ENCODE measurements at regions not wholly inside any gene's neighbourhood (a gene's known extent, or its start where the extent isn't known, plus 50 kb on each side); places are given as distances from the start of the nearest gene placed in this dataset.

DNA sequence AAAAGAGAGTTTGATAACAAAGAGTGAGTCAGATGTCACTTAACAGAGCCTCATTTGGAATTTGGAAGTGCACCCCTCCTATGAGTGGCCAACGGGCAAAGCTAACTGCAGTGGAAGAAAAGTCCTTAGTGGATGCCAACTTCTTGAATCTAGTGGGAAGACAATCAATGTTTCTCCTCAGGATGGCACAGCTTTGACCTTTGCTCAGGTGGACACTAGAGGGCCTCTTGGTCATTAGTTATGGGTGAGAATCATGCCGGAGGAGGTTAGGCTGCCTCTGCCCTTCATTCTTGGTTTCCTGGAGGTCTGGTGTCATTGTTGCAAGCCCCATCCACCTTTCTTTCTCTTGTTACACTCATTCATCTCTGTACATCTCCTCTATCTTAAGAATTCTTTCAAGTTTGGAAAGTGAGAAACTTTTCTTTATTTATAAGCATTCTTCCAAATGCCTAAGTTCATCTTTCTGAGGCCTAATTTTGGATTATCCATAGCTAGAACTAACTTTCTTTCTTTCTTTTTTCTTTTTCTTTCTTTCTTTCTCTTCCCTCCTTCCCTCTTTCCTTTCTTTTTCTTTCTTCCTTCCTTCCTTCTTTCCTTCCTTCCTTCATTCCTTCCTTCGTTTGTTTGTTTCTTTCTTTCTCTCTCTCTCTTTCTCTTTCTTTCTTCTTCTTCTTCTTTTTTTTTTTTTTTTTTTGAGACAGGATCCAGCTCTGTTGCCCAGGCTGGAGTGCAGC is 327.2 kb upstream of the TSHZ3 start:
- no peak overlapping the region for H3K4me2 ChIP-seq (ENCODE audit: low read depth, low read length, poor library complexity, severe bottlenecking)
- peak; percentile 60 for DNase-seq
- H3K27ac ChIP-seq (ENCODE audit: low read length), result no peak overlapping the region
- H4K20me1 ChIP-seq (ENCODE audit: insufficient read depth, low read depth, low read length), result no peaks in the 10 kb centered on the region
- no peak overlapping the region for H2AFZ ChIP-seq (ENCODE audit: low read length)
- H3K9ac ChIP-seq (ENCODE audit: low read length), result no peak overlapping the region
- no peaks in the 10 kb centered on the region for H3K27me3 ChIP-seq (ENCODE audit: low read length)
- H3K36me3 ChIP-seq (ENCODE audit: insufficient read depth, low read length), result no peaks in the 10 kb centered on the region
- no peaks in the 10 kb centered on the region for H3K79me2 ChIP-seq (ENCODE audit: low read length)
- H3K9me2 ChIP-seq (replicated peaks; ENCODE audit: insufficient read depth, low read length), result no peaks in the 10 kb centered on the region
- H3K9me3 ChIP-seq (ENCODE audit: low read length), result no peaks in the 10 kb centered on the region
- H3K4me3 ChIP-seq (ENCODE audit: low read length), result no peak overlapping the region
- no peaks in the 10 kb centered on the region for H3K4me1 ChIP-seq (ENCODE audit: low read length)

- H3K27me3 ChIP-seq (ENCODE audit: low read length), result no peaks in the 10 kb centered on the region
- no peak for DNase-seq
- H3K9ac ChIP-seq (ENCODE audit: low read length), result no peak overlapping the region
- no peaks in the 10 kb centered on the region for H3K79me2 ChIP-seq (ENCODE audit: low read length)
- H3K4me2 ChIP-seq (ENCODE audit: low read depth, low read length, poor library complexity, severe bottlenecking), result no peak overlapping the region
- H3K4me3 ChIP-seq (ENCODE audit: low read length), result no peak overlapping the region
- H3K27ac ChIP-seq (ENCODE audit: low read length), result no peak overlapping the region
- H4K20me1 ChIP-seq (ENCODE audit: insufficient read depth, low read depth, low read length), result no peaks in the 10 kb centered on the region
- H2AFZ ChIP-seq (ENCODE audit: low read length), result no peak overlapping the region
- H3K9me3 ChIP-seq (ENCODE audit: low read length), result no peaks in the 10 kb centered on the region
- no peaks in the 10 kb centered on the region for H3K36me3 ChIP-seq (ENCODE audit: insufficient read depth, low read length)
- no peaks in the 10 kb centered on the region for H3K9me2 ChIP-seq (replicated peaks; ENCODE audit: insufficient read depth, low read length)
- H3K4me1 ChIP-seq (ENCODE audit: low read length), result no peaks in the 10 kb centered on the region
These were observed 329.2 kb upstream of the TSHZ3 start for GRCh38 chr19:31678421-31678820.

DNA sequence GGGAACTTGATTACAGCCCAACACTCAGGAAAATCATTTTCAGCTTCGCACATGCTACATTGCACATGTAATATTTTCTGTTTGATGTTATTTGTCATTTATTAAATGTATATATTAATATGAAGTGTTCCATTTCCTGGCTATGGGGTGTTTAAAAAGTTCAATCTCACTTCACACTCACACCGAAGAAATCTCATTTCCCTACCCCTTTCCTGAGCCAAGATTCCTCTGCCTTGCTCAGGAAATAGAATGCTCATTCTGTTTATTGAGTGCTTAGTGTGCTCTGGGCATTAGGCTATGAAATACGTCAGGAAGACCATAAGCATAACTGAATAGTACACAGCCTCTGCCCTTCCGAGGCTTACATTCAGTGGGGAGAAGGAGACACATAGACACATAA is 331.9 kb upstream of the TSHZ3 start:
- Histone ChIP-seq H3K9me3 (ENCODE audit: low read length) (no peaks in the 10 kb centered on the region), H4K20me1 (ENCODE audit: insufficient read depth, low read depth, low read length) (no peaks in the 10 kb centered on the region), H3K4me2 (ENCODE audit: low read depth, low read length, poor library complexity, severe bottlenecking) (no peak overlapping the region), H2AFZ (ENCODE audit: low read length) (no peak overlapping the region), H3K36me3 (ENCODE audit: insufficient read depth, low read length) (no peaks in the 10 kb centered on the region), H3K27me3 (ENCODE audit: low read length) (no peaks in the 10 kb centered on the region), H3K9ac (ENCODE audit: low read length) (no peak overlapping the region), H3K27ac (ENCODE audit: low read length) (no peak overlapping the region), H3K4me1 (ENCODE audit: low read length) (no peaks in the 10 kb centered on the region), H3K9me2 (replicated peaks; ENCODE audit: insufficient read depth, low read length) (no peaks in the 10 kb centered on the region), H3K79me2 (ENCODE audit: low read length) (no peaks in the 10 kb centered on the region), H3K4me3 (ENCODE audit: low read length) (no peak overlapping the region)
- no peak for DNase-seq

- H3K9me3 ChIP-seq (ENCODE audit: low read length), result no peaks in the 10 kb centered on the region
- no peaks in the 10 kb centered on the region for H3K27me3 ChIP-seq (ENCODE audit: low read length)
- no peaks in the 10 kb centered on the region for H4K20me1 ChIP-seq (ENCODE audit: insufficient read depth, low read depth, low read length)
- DNase-seq, result no peak
- no peaks in the 10 kb centered on the region for H3K4me1 ChIP-seq (ENCODE audit: low read length)
- no peak overlapping the region for H3K4me2 ChIP-seq (ENCODE audit: low read depth, low read length, poor library complexity, severe bottlenecking)
- no peak overlapping the region for H2AFZ ChIP-seq (ENCODE audit: low read length)
- no peaks in the 10 kb centered on the region for H3K9me2 ChIP-seq (replicated peaks; ENCODE audit: insufficient read depth, low read length)
- H3K79me2 ChIP-seq (ENCODE audit: low read length), result no peaks in the 10 kb centered on the region
- H3K36me3 ChIP-seq (ENCODE audit: insufficient read depth, low read length), result no peaks in the 10 kb centered on the region
- no peak overlapping the region for H3K27ac ChIP-seq (ENCODE audit: low read length)
- no peak overlapping the region for H3K9ac ChIP-seq (ENCODE audit: low read length)
- no peak overlapping the region for H3K4me3 ChIP-seq (ENCODE audit: low read length)
These were observed 344.1 kb upstream of the TSHZ3 start for GRCh38 chr19:31693131-31693932.

- Histone ChIP-seq H3K27me3 (ENCODE audit: low read length) (no peaks in the 10 kb centered on the region), H3K27ac (ENCODE audit: low read length) (no peak overlapping the region), H3K4me2 (ENCODE audit: low read depth, low read length, poor library complexity, severe bottlenecking) (no peak overlapping the region), H2AFZ (ENCODE audit: low read length) (no peak overlapping the region), H4K20me1 (ENCODE audit: insufficient read depth, low read depth, low read length) (no peaks in the 10 kb centered on the region), H3K4me1 (ENCODE audit: low read length) (no peaks in the 10 kb centered on the region), H3K36me3 (ENCODE audit: insufficient read depth, low read length) (no peaks in the 10 kb centered on the region), H3K9me2 (replicated peaks; ENCODE audit: insufficient read depth, low read length) (no peaks in the 10 kb centered on the region), H3K79me2 (ENCODE audit: low read length) (no peaks in the 10 kb centered on the region), H3K4me3 (ENCODE audit: low read length) (no peak overlapping the region), H3K9me3 (ENCODE audit: low read length) (no peaks in the 10 kb centered on the region), H3K9ac (ENCODE audit: low read length) (no peak overlapping the region)
- no peak for DNase-seq
These were observed 344.7 kb upstream of the TSHZ3 start for GRCh38 chr19:31693933-31694269.

DNA sequence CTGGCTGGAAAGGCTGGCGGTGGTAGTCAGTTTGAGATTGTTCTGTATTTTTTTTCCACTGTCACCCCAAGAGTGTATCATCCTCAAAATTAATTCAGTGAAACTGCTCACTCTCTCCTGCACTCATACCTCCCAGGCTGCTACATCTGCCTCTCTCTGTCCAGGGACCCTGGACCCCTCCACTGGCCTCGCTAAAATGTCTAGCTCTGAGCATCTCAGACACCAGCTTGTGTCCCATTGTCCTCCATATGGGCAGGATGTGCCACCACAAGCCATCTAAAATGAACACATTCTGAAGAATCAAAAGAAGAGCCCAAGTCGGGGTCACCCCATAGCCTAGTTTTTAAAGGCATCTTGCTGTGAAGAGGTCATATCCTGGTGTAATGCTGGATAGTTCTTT is 345.5 kb upstream of the TSHZ3 start:
- no peak overlapping the region for H3K9ac ChIP-seq (ENCODE audit: low read length)
- no peaks in the 10 kb centered on the region for H3K9me2 ChIP-seq (replicated peaks; ENCODE audit: insufficient read depth, low read length)
- no peak for DNase-seq
- H3K4me3 ChIP-seq (ENCODE audit: low read length), result no peak overlapping the region
- no peak overlapping the region for H3K4me2 ChIP-seq (ENCODE audit: low read depth, low read length, poor library complexity, severe bottlenecking)
- H3K27me3 ChIP-seq (ENCODE audit: low read length), result no peaks in the 10 kb centered on the region
- H3K9me3 ChIP-seq (ENCODE audit: low read length), result no peaks in the 10 kb centered on the region
- no peaks in the 10 kb centered on the region for H3K36me3 ChIP-seq (ENCODE audit: insufficient read depth, low read length)
- no peaks in the 10 kb centered on the region for H3K79me2 ChIP-seq (ENCODE audit: low read length)
- no peak overlapping the region for H2AFZ ChIP-seq (ENCODE audit: low read length)
- H3K27ac ChIP-seq (ENCODE audit: low read length), result no peak overlapping the region
- no peaks in the 10 kb centered on the region for H3K4me1 ChIP-seq (ENCODE audit: low read length)
- no peaks in the 10 kb centered on the region for H4K20me1 ChIP-seq (ENCODE audit: insufficient read depth, low read depth, low read length)

GRCh38 chr19:31699421-31699820 is 350.2 kb upstream of the TSHZ3 start:
- no peak overlapping the region for H3K9ac ChIP-seq (ENCODE audit: low read length)
- H3K36me3 ChIP-seq (ENCODE audit: insufficient read depth, low read length), result no peaks in the 10 kb centered on the region
- no peaks in the 10 kb centered on the region for H3K27me3 ChIP-seq (ENCODE audit: low read length)
- no peaks in the 10 kb centered on the region for H3K9me2 ChIP-seq (replicated peaks; ENCODE audit: insufficient read depth, low read length)
- DNase-seq, result no peak
- H3K79me2 ChIP-seq (ENCODE audit: low read length), result no peaks in the 10 kb centered on the region
- no peak overlapping the region for H3K4me2 ChIP-seq (ENCODE audit: low read depth, low read length, poor library complexity, severe bottlenecking)
- H2AFZ ChIP-seq (ENCODE audit: low read length), result no peak overlapping the region
- H3K9me3 ChIP-seq (ENCODE audit: low read length), result no peaks in the 10 kb centered on the region
- H3K4me1 ChIP-seq (ENCODE audit: low read length), result no peaks in the 10 kb centered on the region
- H3K27ac ChIP-seq (ENCODE audit: low read length), result no peak overlapping the region
- no peaks in the 10 kb centered on the region for H4K20me1 ChIP-seq (ENCODE audit: insufficient read depth, low read depth, low read length)
- no peak overlapping the region for H3K4me3 ChIP-seq (ENCODE audit: low read length)

DNA sequence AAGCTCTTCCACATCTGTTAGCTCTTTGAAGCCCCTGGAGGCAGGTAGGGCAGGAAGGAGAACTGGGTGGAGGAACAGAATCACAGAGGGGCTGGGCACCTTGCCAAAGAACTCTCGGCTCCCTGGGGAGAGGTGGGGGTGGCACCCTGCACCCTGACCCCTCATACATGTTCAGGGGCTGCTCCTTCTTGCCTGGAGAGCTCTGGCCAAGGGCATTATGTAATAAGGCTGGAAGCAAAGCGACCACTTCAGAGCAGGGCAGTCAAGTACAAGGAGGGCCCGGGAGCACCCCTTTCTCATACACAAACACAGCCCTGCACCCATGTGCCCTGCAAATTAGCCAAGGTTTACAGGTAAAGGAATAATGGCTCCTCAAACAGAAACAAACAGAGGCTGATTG is 351.9 kb upstream of the TSHZ3 start:
- H3K79me2 ChIP-seq (ENCODE audit: low read length), result no peaks in the 10 kb centered on the region
- no peaks in the 10 kb centered on the region for H4K20me1 ChIP-seq (ENCODE audit: insufficient read depth, low read depth, low read length)
- DNase-seq, result no peak
- no peaks in the 10 kb centered on the region for H3K4me1 ChIP-seq (ENCODE audit: low read length)
- no peak overlapping the region for H3K27ac ChIP-seq (ENCODE audit: low read length)
- H3K9me2 ChIP-seq (replicated peaks; ENCODE audit: insufficient read depth, low read length), result no peaks in the 10 kb centered on the region
- no peak overlapping the region for H3K4me3 ChIP-seq (ENCODE audit: low read length)
- no peaks in the 10 kb centered on the region for H3K36me3 ChIP-seq (ENCODE audit: insufficient read depth, low read length)
- no peaks in the 10 kb centered on the region for H3K9me3 ChIP-seq (ENCODE audit: low read length)
- H2AFZ ChIP-seq (ENCODE audit: low read length), result no peak overlapping the region
- no peak overlapping the region for H3K9ac ChIP-seq (ENCODE audit: low read length)
- H3K27me3 ChIP-seq (ENCODE audit: low read length), result no peaks in the 10 kb centered on the region
- H3K4me2 ChIP-seq (ENCODE audit: low read depth, low read length, poor library complexity, severe bottlenecking), result no peak overlapping the region
